Endothelial cell of umbilical vein (primary cell): ENCODE measurements at regions not wholly inside any gene's neighbourhood (a gene's known extent, or its start where the extent isn't known, plus 50 kb on each side); places are given as distances from the start of the nearest gene placed in this dataset.

ENCODE experiments used
- BruUV-seq: library from RNA; stranded (reverse); fragments of 400-500 nt; replicated peaks from 2 replicates; lab custom pipeline; 2021; lab: Mats Ljungman, UMichigan
- CTCF ChIA-PET: fragments of 300-600, 350-600 bp; sonication (Branson Sonifier 250); formaldehyde crosslinking; loops from one replicate; lab custom pipeline; 2021; ENCODE audit warnings: antibody characterized with exemption, inconsistent platforms; lab: Charles Lee
- POLR2A ChIA-PET: fragments of 300-600, 350-600 bp; sonication (Branson Sonifier 250); formaldehyde crosslinking; loops from one replicate; lab custom pipeline; 2021; ENCODE audit warnings: antibody characterized with exemption, inconsistent platforms; lab: Charles Lee
- DNase-seq: peaks from one replicate; pipeline ENCODE4 v3.0.0-alpha.2; 2011; ENCODE audit warnings: low read depth, low spot score
- FAIRE-seq: peaks from 2 replicates; lab custom pipeline; 2011; peaks lifted over from hg19 to GRCh38; lab: Jason Lieb, UNC
- H2AFZ ChIP-seq: 2 replicates; pipeline ENCODE4 v1.6.0; 2012; ENCODE audit warnings: low read depth, low read length, control low read depth, inconsistent platforms
- H3K27ac ChIP-seq: 2 replicates; pipeline ENCODE4 v1.5.1; 2011; ENCODE audit warnings: low read depth, mild to moderate bottlenecking, control low read depth, low read length, moderate library complexity; ENCODE audit not compliant: insufficient read depth
- H3K27me3 ChIP-seq, 2 experiments: 2 replicates each; pipeline versions ENCODE4 v1.6.0 to v1.6.1; 2011; ENCODE audit warnings: low read length in 2 of 2, mixed read lengths in 1 of 2; ENCODE audit not compliant: control insufficient read depth in 2 of 2, insufficient read depth in 2 of 2
- H3K36me3 ChIP-seq, 2 experiments: 2 replicates in 1 of 2; 3 replicates in 1 of 2; pipeline ENCODE4 v1.5.1; 2011; ENCODE audit warnings: low read length in 2 of 2, mild to moderate bottlenecking in 1 of 2, moderate library complexity in 1 of 2; ENCODE audit not compliant: control insufficient read depth in 2 of 2, insufficient read depth in 2 of 2; ENCODE audit errors: extremely low read depth in 1 of 2
- H3K4me1 ChIP-seq: 3 replicates; pipeline ENCODE4 v1.5.1; 2011; ENCODE audit warnings: mild to moderate bottlenecking, low read length; ENCODE audit not compliant: control insufficient read depth, insufficient read depth; ENCODE audit errors: extremely low read depth
- H3K4me2 ChIP-seq: 2 replicates; pipeline ENCODE4 v1.6.1; 2011; ENCODE audit warnings: low read length, control low read depth, mixed read lengths; ENCODE audit not compliant: insufficient read depth
- H3K4me3 ChIP-seq, 3 experiments: fragments of 200-600 bp in 1 of 3; sonication (generic), shearing (Covaris generic) in 1 of 3; replicated peaks in 1 of 3; 2 replicates each; pipeline ENCODE4 v1.5.1; 2011 to 2016; ENCODE audit warnings: control low read depth in 3 of 3, low read length in 3 of 3, mild to moderate bottlenecking in 2 of 3, inconsistent platforms in 1 of 3, low read depth in 1 of 3, moderate library complexity in 1 of 3; ENCODE audit not compliant: insufficient read depth in 1 of 3
- H3K79me2 ChIP-seq: 2 replicates; pipeline ENCODE4 v1.6.0; 2012; ENCODE audit warnings: low read length, inconsistent platforms; ENCODE audit not compliant: control insufficient read depth, insufficient read depth
- H3K9ac ChIP-seq: replicated peaks from 2 replicates; pipeline ENCODE3; 2011; ENCODE audit warnings: low read length, control low read depth; ENCODE audit not compliant: insufficient read depth; ENCODE audit errors: extremely low read depth
- H3K9me1 ChIP-seq: replicated peaks from 3 replicates; pipeline ENCODE4 v1.6.0; 2011; ENCODE audit warnings: mild to moderate bottlenecking, low read length; ENCODE audit not compliant: control insufficient read depth, insufficient read depth; ENCODE audit errors: extremely low read depth
- H3K9me3 ChIP-seq: replicated peaks from 2 replicates; pipeline ENCODE4 v1.5.1; 2012; ENCODE audit warnings: low read length, inconsistent platforms; ENCODE audit not compliant: control insufficient read depth, insufficient read depth
- H4K20me1 ChIP-seq: replicated peaks from 2 replicates; pipeline ENCODE3; 2011; ENCODE audit warnings: mild to moderate bottlenecking, low read length; ENCODE audit not compliant: control insufficient read depth, insufficient read depth; ENCODE audit errors: extremely low read depth
- CTCF ChIP-seq, 2 donors: IDR thresholded peaks; 1 replicate in 1 of 2; 2 replicates in 1 of 2; pipeline ENCODE4 v1.5.1; 2011; ENCODE audit warnings: low read length in 2 of 2, mild to moderate bottlenecking in 2 of 2, moderate library complexity in 2 of 2, control low read depth in 1 of 2, inconsistent platforms in 1 of 2, low read depth in 1 of 2; ENCODE audit not compliant: insufficient read depth in 1 of 2; ENCODE audit errors: extremely low read depth in 1 of 2
- EZH2 ChIP-seq: IDR thresholded peaks from 2 replicates; pipeline ENCODE4 v1.6.1; 2012; ENCODE audit warnings: borderline replicate concordance, low read depth, mild to moderate bottlenecking, moderate library complexity, low read length, inconsistent platforms; ENCODE audit not compliant: severe bottlenecking
- FOS ChIP-seq: IDR thresholded peaks from 2 replicates; pipeline ENCODE4 v1.6.1; 2011; ENCODE audit warnings: mild to moderate bottlenecking, low read length, moderate library complexity, borderline replicate concordance; ENCODE audit not compliant: insufficient read depth
- GATA2 ChIP-seq: IDR thresholded peaks from 2 replicates; pipeline ENCODE4 v1.7.0; 2011; ENCODE audit warnings: low read depth, mild to moderate bottlenecking, moderate library complexity, mixed read lengths, low read length; ENCODE audit not compliant: insufficient read length, insufficient read depth
- JUN ChIP-seq: IDR thresholded peaks from 2 replicates; pipeline ENCODE4 v1.6.1; 2011; ENCODE audit warnings: borderline replicate concordance, low read depth; ENCODE audit not compliant: insufficient read length, insufficient read depth
- MAX ChIP-seq: IDR thresholded peaks from 2 replicates; pipeline ENCODE4 v1.6.1; 2011; ENCODE audit not compliant: insufficient read depth, insufficient read length
- MYC ChIP-seq: IDR thresholded peaks from one replicate; pipeline ENCODE4 v1.6.1; 2011; ENCODE audit warnings: mild to moderate bottlenecking, low read depth, low read length
- POLR2A ChIP-seq: IDR thresholded peaks from 2 replicates; pipeline ENCODE4 v1.6.1; 2012; ENCODE audit warnings: low read depth, mild to moderate bottlenecking, control low read depth, low read length
- POLR2AphosphoS5 ChIP-seq: IDR thresholded peaks from 2 replicates; pipeline ENCODE4 v1.6.1; 2012; ENCODE audit warnings: low read depth, mild to moderate bottlenecking, control low read depth, low read length, moderate library complexity; ENCODE audit not compliant: insufficient read depth
- dilution Hi-C: fragments of 300-500 bp; cut with MboI; formaldehyde crosslinking; loops from one replicate; pipeline ENCODE4 v1.15.0; 2019; ENCODE audit warnings: low sequenced_read_pairs; ENCODE audit not compliant: extremely low pct_ligation_motif_present
- intact Hi-C: fragments of 100-400 bp; cut with micrococcal nuclease; formaldehyde crosslinking; loops from one replicate; pipeline ENCODE4 v1.10.0; 2022

DNA sequence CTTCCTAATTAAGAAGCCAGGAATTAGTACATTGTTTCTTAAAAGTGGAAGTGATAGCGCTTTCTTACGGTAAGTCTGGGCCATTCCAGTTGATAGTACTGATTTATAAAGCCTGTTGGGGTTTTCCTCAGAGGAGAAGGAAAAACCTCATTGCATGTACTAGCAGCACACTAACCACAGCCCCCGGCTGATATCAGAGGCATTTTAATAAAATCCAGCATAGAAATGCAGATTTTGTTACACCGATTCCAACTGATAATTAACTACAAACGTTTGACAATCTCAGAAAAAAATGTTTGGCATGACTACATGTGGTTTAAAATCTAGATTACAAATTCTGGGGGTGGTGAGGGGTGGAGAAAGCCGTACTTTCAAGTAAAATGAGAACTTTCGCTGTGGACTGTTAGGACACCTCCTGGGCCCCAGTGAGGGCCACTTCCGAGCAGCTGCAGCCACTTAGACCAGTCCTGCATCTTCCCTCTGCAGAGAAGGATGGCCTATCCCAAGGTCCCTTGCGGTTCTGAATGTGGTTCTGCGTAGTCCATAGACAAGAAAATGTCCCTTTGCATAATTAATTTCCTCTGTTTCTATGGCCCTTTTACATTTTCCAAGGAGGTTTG is 374.4 kb downstream of the NUAK1 start:
- no peak for TF ChIP-seq MAX
- no peak for TF ChIP-seq POLR2AphosphoS5
- no peak for TF ChIP-seq MYC
- no peak for TF ChIP-seq GATA2
- no peak for TF ChIP-seq CTCF (IDR thresholded peaks at IDR 0.05; ENCODE audit: extremely low read depth in 1 of 2, insufficient read depth in 1 of 2, low read depth in 1 of 2, low read length in 2 of 2)
- TF ChIP-seq JUN, result no peak
- no peak for TF ChIP-seq EZH2
- TF ChIP-seq POLR2A, result no peak
- TF ChIP-seq FOS, result no peak
- no peaks in the 10 kb centered on the region for H3K9me1 ChIP-seq
- H3K9ac ChIP-seq, result no peak overlapping the region
- H2AFZ ChIP-seq, result no peak overlapping the region
- H4K20me1 ChIP-seq, result no peaks in the 10 kb centered on the region
- POLR2A ChIA-PET, result no interaction called here
- peaks cover 0 to 8% of the 10 kb centered on the region in 2 experiments for H3K27me3 ChIP-seq
- no peak overlapping the region for H3K27ac ChIP-seq
- peaks cover 16% of the 10 kb centered on the region for H3K4me1 ChIP-seq
- BruUV-seq, result no TSS peak
- no peak overlapping the region for H3K4me2 ChIP-seq
- H3K9me3 ChIP-seq, result no peaks in the 10 kb centered on the region
- dilution Hi-C loops, result no loop called here
- DNase-seq (no peak), FAIRE-seq (no peak)
- no peaks in the 10 kb centered on the region for H3K36me3 ChIP-seq
- CTCF ChIA-PET, result no interaction called here
- H3K4me3 ChIP-seq, result no peak overlapping the region
- intact Hi-C loops, result no loop called here
- H3K79me2 ChIP-seq, result no peaks in the 10 kb centered on the region
